Common myeloid progenitor, CD34-positive (primary cell): ENCODE measurements at regions not wholly inside any gene's neighbourhood (a gene's known extent, or its start where the extent isn't known, plus 50 kb on each side); places are given as distances from the start of the nearest gene placed in this dataset.
A peak's percentile ranks its signal among the peaks of the same experiment; 100 is the strongest.
"Not testable (repeated sequence)": the region's sequence is repeated elsewhere in the genome, so short reads cannot be mapped to it uniquely, and the experiment has no call there.

ENCODE experiments used
- CTCF ChIA-PET: fragments of 350-600 bp; sonication (Branson Sonifier 250); formaldehyde crosslinking; loops from one replicate; lab custom pipeline; 2021; ENCODE audit warnings: antibody characterized with exemption; lab: Charles Lee
- POLR2A ChIA-PET: fragments of 350-600 bp; sonication (Branson Sonifier 250); formaldehyde crosslinking; loops from one replicate; lab custom pipeline; 2021; ENCODE audit warnings: antibody characterized with exemption; lab: Charles Lee
- DNase-seq, 3 donors: peaks; one replicate each; pipeline versions ENCODE4 v3.0.0 to v3.0.0-alpha.2; 2013
- H3K27ac ChIP-seq, 2 experiments: 1 replicate in 1 of 2; 2 replicates in 1 of 2; pipeline ENCODE4 v1.7.0; 2013; ENCODE audit warnings: inconsistent platforms in 2 of 2, low read length in 2 of 2, mild to moderate bottlenecking in 2 of 2, low read depth in 1 of 2, moderate library complexity in 1 of 2; ENCODE audit not compliant: severe bottlenecking in 2 of 2, insufficient read depth in 1 of 2, poor library complexity in 1 of 2
- H3K27me3 ChIP-seq, 5 experiments: replicated peaks in 2 of 5; 1 replicate in 3 of 5; 2 replicates in 2 of 5; pipeline versions ENCODE4 v1.6.1 to v1.7.0; 2013; ENCODE audit warnings: low read length in 4 of 5, mild to moderate bottlenecking in 2 of 5, moderate library complexity in 2 of 5, inconsistent platforms in 1 of 5; ENCODE audit not compliant: insufficient read depth in 5 of 5, control insufficient read depth in 4 of 5
- H3K36me3 ChIP-seq, 4 experiments: 1 replicate in 2 of 4; 2 replicates in 2 of 4; pipeline versions ENCODE4 v1.6.1 to v1.7.0; 2013; ENCODE audit warnings: low read length in 3 of 4, control low read depth in 1 of 4, mild to moderate bottlenecking in 1 of 4; ENCODE audit not compliant: control insufficient read depth in 4 of 4, insufficient read depth in 4 of 4
- H3K4me1 ChIP-seq, 4 experiments: 1 replicate in 3 of 4; 2 replicates in 1 of 4; pipeline versions ENCODE4 v1.6.1 to v1.7.1; 2013; ENCODE audit warnings: low read length in 3 of 4, mild to moderate bottlenecking in 3 of 4, control low read depth in 1 of 4, inconsistent platforms in 1 of 4, moderate library complexity in 1 of 4; ENCODE audit not compliant: control insufficient read depth in 4 of 4, insufficient read depth in 4 of 4; ENCODE audit errors: control extremely low read depth in 1 of 4
- H3K4me3 ChIP-seq, 7 experiments: 1 replicate in 4 of 7; 2 replicates in 3 of 7; pipeline versions ENCODE4 v1.5.1 to v1.7.0; 2013; ENCODE audit warnings: mild to moderate bottlenecking in 7 of 7, low read length in 6 of 7, moderate library complexity in 6 of 7, inconsistent platforms in 2 of 7, low read depth in 2 of 7, control low read depth in 1 of 7; ENCODE audit not compliant: insufficient read depth in 4 of 7, control insufficient read depth in 1 of 7; ENCODE audit errors: extremely low read depth in 1 of 7
- H3K9me3 ChIP-seq, 5 experiments: 1 replicate in 4 of 5; 2 replicates in 1 of 5; pipeline versions ENCODE4 v1.6.1 to v1.7.1; 2013; ENCODE audit warnings: low read length in 4 of 5, mild to moderate bottlenecking in 2 of 5, inconsistent platforms in 1 of 5, low read depth in 1 of 5, moderate library complexity in 1 of 5; ENCODE audit not compliant: control insufficient read depth in 4 of 5, insufficient read depth in 2 of 5; ENCODE audit errors: control extremely low read depth in 1 of 5
- WGBS: methylation state at CpG from one replicate; pipeline ENCODE4 v1.1.5; 2013; ENCODE audit not compliant: insufficient coverage; 5-methylcytosine and 5-hydroxymethylcytosine counted together

GRCh38 chr3:91442483-91442882 is 2335.1 kb downstream of the EPHA3 start:
- 17% methylated on average over 1 of the region's 4 CpGs for WGBS
- H3K27ac ChIP-seq, H3K36me3 ChIP-seq, H3K4me3 ChIP-seq, H3K9me3 ChIP-seq, POLR2A ChIA-PET, CTCF ChIA-PET, DNase-seq, H3K4me1 ChIP-seq, H3K27me3 ChIP-seq: not testable (repeated sequence)

DNA sequence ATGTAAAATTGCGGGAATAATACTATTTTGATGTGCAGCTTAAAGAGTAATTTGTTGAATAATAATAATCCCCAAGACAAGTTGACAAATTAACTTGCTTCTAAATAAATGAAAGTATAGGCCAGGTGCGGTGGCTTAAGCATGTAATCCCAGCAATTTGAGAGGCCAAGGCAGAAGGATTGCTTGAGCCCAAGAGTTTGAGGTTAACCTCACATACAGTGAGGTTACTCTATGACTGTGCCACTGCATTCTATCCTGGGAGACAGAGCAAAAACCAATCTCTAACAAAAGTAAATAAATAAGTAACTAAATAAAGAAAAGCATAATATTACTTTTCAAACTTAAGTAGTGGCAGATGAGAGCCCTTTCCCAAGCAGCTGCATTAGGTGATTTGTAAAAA is 2341.0 kb downstream of the EPHA3 start:
- H3K9me3 ChIP-seq, DNase-seq, H3K4me3 ChIP-seq, H3K36me3 ChIP-seq, H3K27ac ChIP-seq, CTCF ChIA-PET, POLR2A ChIA-PET, H3K4me1 ChIP-seq, H3K27me3 ChIP-seq: not testable (repeated sequence)
- WGBS: no CpG with 5 or more reads among the region's 2 CpGs

GRCh38 chr3:91466517-91466916 is 2359.1 kb downstream of the EPHA3 start:
- DNase-seq, CTCF ChIA-PET, H3K9me3 ChIP-seq, H3K27ac ChIP-seq, H3K4me3 ChIP-seq, H3K4me1 ChIP-seq, H3K27me3 ChIP-seq, POLR2A ChIA-PET, H3K36me3 ChIP-seq: not testable (repeated sequence)
- no CpG with 5 or more reads among the region's 1 CpG for WGBS

- POLR2A ChIA-PET, H3K27ac ChIP-seq, H3K4me1 ChIP-seq, H3K36me3 ChIP-seq, H3K9me3 ChIP-seq, DNase-seq, H3K4me3 ChIP-seq, H3K27me3 ChIP-seq, CTCF ChIA-PET: not testable (repeated sequence)
- 100% methylated on average over 2 of the region's 3 CpGs for WGBS
Observed at GRCh38 chr3:91469251-91469650, 2361.8 kb downstream of the EPHA3 start.

GRCh38 chr3:91485026-91485425 is 2377.6 kb downstream of the EPHA3 start:
- H3K9me3 ChIP-seq, CTCF ChIA-PET, H3K27me3 ChIP-seq, H3K36me3 ChIP-seq, H3K4me1 ChIP-seq, POLR2A ChIA-PET, H3K4me3 ChIP-seq, H3K27ac ChIP-seq: not testable (repeated sequence)
- DNase-seq: peak; percentile 0 to 3 (median 1)

GRCh38 chr3:91485891-91486290 is 2378.5 kb downstream of the EPHA3 start:
- POLR2A ChIA-PET, H3K4me1 ChIP-seq, H3K27ac ChIP-seq, H3K27me3 ChIP-seq, H3K36me3 ChIP-seq, H3K9me3 ChIP-seq, DNase-seq, CTCF ChIA-PET, H3K4me3 ChIP-seq: not testable (repeated sequence)
- WGBS: 78% methylated on average over 2 of the region's 2 CpGs

DNA sequence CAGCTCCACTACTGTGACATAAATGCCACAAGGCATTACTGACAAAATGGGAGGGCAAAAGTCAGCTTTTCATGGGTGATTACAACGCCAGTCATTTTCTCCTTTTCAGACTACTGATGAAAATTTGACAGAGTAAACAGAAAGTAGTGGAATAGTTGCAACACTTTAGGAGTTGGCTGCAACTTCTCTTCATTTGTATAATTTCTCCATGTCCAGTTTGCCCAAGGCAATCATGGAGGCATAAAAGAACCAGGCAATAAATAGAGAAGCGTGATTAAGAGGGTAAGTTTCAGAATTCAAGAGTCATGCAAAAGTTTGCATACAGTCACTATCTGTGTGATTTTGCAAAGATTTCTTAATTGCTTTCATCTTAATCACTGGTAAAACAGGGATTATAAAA is 2390.3 kb downstream of the EPHA3 start:
- H3K9me3 ChIP-seq, POLR2A ChIA-PET, H3K27me3 ChIP-seq, H3K27ac ChIP-seq, CTCF ChIA-PET, H3K36me3 ChIP-seq, H3K4me1 ChIP-seq, H3K4me3 ChIP-seq, DNase-seq: not testable (repeated sequence)
- 100% methylated on average over 1 of the region's 2 CpGs for WGBS

GRCh38 chr3:91499850-91500249 is 2392.4 kb downstream of the EPHA3 start:
- H3K4me3 ChIP-seq, H3K36me3 ChIP-seq, DNase-seq, H3K27ac ChIP-seq, H3K9me3 ChIP-seq, H3K27me3 ChIP-seq, POLR2A ChIA-PET, CTCF ChIA-PET, H3K4me1 ChIP-seq: not testable (repeated sequence)
- no CpG with 5 or more reads among the region's 1 CpG for WGBS
